ENCODE measurements at regions not wholly inside any gene's neighbourhood (a gene's known extent, or its start where the extent isn't known, plus 50 kb on each side); places are given as distances from the start of the nearest gene placed in this dataset.

DNA sequence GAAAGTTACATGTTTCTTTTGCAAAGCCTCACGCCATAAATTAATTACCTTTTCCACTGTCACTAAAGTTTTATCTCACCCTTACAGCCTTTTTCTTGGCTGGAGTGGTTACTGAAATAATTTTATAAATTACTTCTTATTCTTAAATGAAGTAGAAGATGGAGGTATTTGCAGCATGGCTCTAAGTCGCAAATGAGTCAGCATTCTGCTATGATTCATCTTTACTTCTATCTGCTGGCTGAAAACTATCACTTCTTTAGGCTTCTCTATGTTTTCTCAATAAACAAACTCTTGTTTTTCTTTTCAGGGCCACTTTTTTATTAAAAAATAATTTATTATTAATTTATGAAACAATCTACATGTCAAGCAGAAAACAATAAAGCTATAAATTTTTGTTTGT is 210.2 kb upstream of the GYPA start:
- peak overlapping the region; percentile 36 for H2BK15ac ChIP-seq (replicated peaks; ENCODE audit: low read depth)

DNA sequence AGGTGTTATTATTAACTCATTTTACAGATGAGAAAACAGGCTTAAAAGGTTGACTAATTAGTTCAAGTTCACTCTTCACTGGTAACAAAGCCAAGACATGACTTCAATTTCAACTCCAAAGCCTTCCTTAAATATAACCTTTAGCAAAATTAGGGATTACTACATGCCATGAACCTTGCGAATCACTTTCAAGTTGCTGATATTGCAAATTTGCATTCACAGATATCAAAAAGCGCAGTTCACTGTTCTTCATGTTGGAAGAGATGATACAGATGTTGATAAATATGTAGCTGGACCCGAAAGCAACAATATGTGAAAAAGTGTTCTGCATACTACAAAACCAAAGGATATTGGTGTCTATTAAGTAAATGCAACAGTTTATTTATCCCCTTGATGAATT is 210.8 kb upstream of the GYPA start:
- Histone ChIP-seq H2BK120ac (ENCODE audit: low read depth, low read length) (no peak overlapping the region), H3K56ac (ENCODE audit: low read length) (no peak overlapping the region), H3K36me3 (ENCODE audit: control insufficient read depth, insufficient read depth, low read length) (no peaks in the 10 kb centered on the region), H3K4me2 (ENCODE audit: low read length) (no peak overlapping the region), H3K4me1 (ENCODE audit: control insufficient read depth, low read depth, low read length) (peaks cover 9% of the 10 kb centered on the region), H3K18ac (ENCODE audit: low read length) (no peak overlapping the region), H3K27me3 (ENCODE audit: insufficient read depth, low read length, poor library complexity) (no peaks in the 10 kb centered on the region), H3K23ac (ENCODE audit: low read length) (no peak overlapping the region), H2BK5ac (ENCODE audit: low read length) (no peak overlapping the region), H3K4ac (ENCODE audit: low read depth, low read length) (no peak overlapping the region), H3K9ac (ENCODE audit: low read length) (no peak overlapping the region), H4K8ac (ENCODE audit: low read depth, low read length) (no peak overlapping the region), H3K79me1 (ENCODE audit: low read length) (no peaks in the 10 kb centered on the region), H3K4me3 (ENCODE audit: low read length) (no peak overlapping the region), H3K79me2 (ENCODE audit: control insufficient read depth, insufficient read depth, low read length) (no peaks in the 10 kb centered on the region), H3K27ac (ENCODE audit: low read depth, low read length) (no peak overlapping the region), H2AK5ac (ENCODE audit: low read length) (no peak overlapping the region), H2BK15ac (replicated peaks; ENCODE audit: low read depth) (no peak overlapping the region), H4K5ac (ENCODE audit: low read length) (no peak overlapping the region)
- DNase-seq = no peak
- WGBS (ENCODE audit: extremely low coverage, insufficient coverage, low lambda C conversion rate) = no CpG with 5 or more reads among the region's 3 CpGs

More for the DNA sequence above, 210.2 kb upstream of the GYPA start:
- no peak overlapping the region for H2BK120ac ChIP-seq (ENCODE audit: low read depth, low read length)
- DNase-seq = no peak
- H3K18ac ChIP-seq (ENCODE audit: low read length) = no peak overlapping the region
- H3K4me1 ChIP-seq (ENCODE audit: control insufficient read depth, low read depth, low read length) = peaks cover 6% of the 10 kb centered on the region
- no CpG with 5 or more reads among the region's 2 CpGs for WGBS (ENCODE audit: extremely low coverage, insufficient coverage, low lambda C conversion rate)
- H3K9ac ChIP-seq (ENCODE audit: low read length) = no peak overlapping the region
- H4K8ac ChIP-seq (ENCODE audit: low read depth, low read length) = no peak overlapping the region
- H2AK5ac ChIP-seq (ENCODE audit: low read length) = no peak overlapping the region
- H3K27me3 ChIP-seq (ENCODE audit: insufficient read depth, low read length, poor library complexity) = no peaks in the 10 kb centered on the region
- H3K27ac ChIP-seq (ENCODE audit: low read depth, low read length) = no peak overlapping the region
- no peak overlapping the region for H2BK5ac ChIP-seq (ENCODE audit: low read length)
- H3K36me3 ChIP-seq (ENCODE audit: control insufficient read depth, insufficient read depth, low read length) = no peaks in the 10 kb centered on the region
- no peak overlapping the region for H3K4ac ChIP-seq (ENCODE audit: low read depth, low read length)
- no peaks in the 10 kb centered on the region for H3K79me1 ChIP-seq (ENCODE audit: low read length)
- no peak overlapping the region for H3K4me3 ChIP-seq (ENCODE audit: low read length)
- H3K56ac ChIP-seq (ENCODE audit: low read length) = no peak overlapping the region
- H3K23ac ChIP-seq (ENCODE audit: low read length) = no peak overlapping the region
- H3K4me2 ChIP-seq (ENCODE audit: low read length) = no peak overlapping the region
- no peaks in the 10 kb centered on the region for H3K79me2 ChIP-seq (ENCODE audit: control insufficient read depth, insufficient read depth, low read length)
- H4K5ac ChIP-seq (ENCODE audit: low read length) = no peak overlapping the region

DNA sequence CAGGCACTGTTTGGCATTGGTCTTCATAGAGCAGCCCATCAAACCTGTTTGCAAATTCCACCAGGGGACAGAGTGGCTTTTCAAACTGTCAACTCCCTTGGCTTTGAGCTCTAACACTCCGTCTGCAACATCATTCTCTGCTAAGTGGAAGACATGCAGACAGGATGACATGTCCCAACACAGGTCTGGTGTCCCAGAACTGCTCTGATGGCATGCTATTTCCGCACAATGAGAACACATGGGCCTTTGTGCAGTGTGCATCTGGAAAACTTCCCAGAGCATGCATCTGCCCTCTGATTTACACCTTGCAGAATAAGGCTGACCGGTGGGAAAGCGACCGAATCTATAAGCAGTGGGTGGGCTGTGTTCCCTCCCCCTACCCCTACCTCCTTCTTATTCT is 212.8 kb upstream of the GYPA start:
- no peaks in the 10 kb centered on the region for H3K79me2 ChIP-seq (ENCODE audit: control insufficient read depth, insufficient read depth, low read length)
- no CpG with 5 or more reads among the region's 5 CpGs for WGBS (ENCODE audit: extremely low coverage, insufficient coverage, low lambda C conversion rate)
- H4K8ac ChIP-seq (ENCODE audit: low read depth, low read length) = no peak overlapping the region
- H3K9ac ChIP-seq (ENCODE audit: low read length) = no peak overlapping the region
- H3K4me2 ChIP-seq (ENCODE audit: low read length) = no peak overlapping the region
- no peak overlapping the region for H2BK5ac ChIP-seq (ENCODE audit: low read length)
- H3K4me1 ChIP-seq (ENCODE audit: control insufficient read depth, low read depth, low read length) = peaks cover 13% of the 10 kb centered on the region
- H3K18ac ChIP-seq (ENCODE audit: low read length) = peak overlapping the region; percentile 43
- peak; percentile 33 for DNase-seq
- no peak overlapping the region for H2BK120ac ChIP-seq (ENCODE audit: low read depth, low read length)
- no peak overlapping the region for H3K4me3 ChIP-seq (ENCODE audit: low read length)
- H4K5ac ChIP-seq (ENCODE audit: low read length) = no peak overlapping the region
- no peaks in the 10 kb centered on the region for H3K79me1 ChIP-seq (ENCODE audit: low read length)
- H3K27me3 ChIP-seq (ENCODE audit: insufficient read depth, low read length, poor library complexity) = no peaks in the 10 kb centered on the region
- no peak overlapping the region for H3K23ac ChIP-seq (ENCODE audit: low read length)
- H3K56ac ChIP-seq (ENCODE audit: low read length) = peak overlapping the region; percentile 12
- peak overlapping the region; percentile 81 for H3K4ac ChIP-seq (ENCODE audit: low read depth, low read length)
- no peak overlapping the region for H3K27ac ChIP-seq (ENCODE audit: low read depth, low read length)
- H2AK5ac ChIP-seq (ENCODE audit: low read length) = no peak overlapping the region
- no peaks in the 10 kb centered on the region for H3K36me3 ChIP-seq (ENCODE audit: control insufficient read depth, insufficient read depth, low read length)
- H2BK15ac ChIP-seq (replicated peaks; ENCODE audit: low read depth) = no peak overlapping the region

DNA sequence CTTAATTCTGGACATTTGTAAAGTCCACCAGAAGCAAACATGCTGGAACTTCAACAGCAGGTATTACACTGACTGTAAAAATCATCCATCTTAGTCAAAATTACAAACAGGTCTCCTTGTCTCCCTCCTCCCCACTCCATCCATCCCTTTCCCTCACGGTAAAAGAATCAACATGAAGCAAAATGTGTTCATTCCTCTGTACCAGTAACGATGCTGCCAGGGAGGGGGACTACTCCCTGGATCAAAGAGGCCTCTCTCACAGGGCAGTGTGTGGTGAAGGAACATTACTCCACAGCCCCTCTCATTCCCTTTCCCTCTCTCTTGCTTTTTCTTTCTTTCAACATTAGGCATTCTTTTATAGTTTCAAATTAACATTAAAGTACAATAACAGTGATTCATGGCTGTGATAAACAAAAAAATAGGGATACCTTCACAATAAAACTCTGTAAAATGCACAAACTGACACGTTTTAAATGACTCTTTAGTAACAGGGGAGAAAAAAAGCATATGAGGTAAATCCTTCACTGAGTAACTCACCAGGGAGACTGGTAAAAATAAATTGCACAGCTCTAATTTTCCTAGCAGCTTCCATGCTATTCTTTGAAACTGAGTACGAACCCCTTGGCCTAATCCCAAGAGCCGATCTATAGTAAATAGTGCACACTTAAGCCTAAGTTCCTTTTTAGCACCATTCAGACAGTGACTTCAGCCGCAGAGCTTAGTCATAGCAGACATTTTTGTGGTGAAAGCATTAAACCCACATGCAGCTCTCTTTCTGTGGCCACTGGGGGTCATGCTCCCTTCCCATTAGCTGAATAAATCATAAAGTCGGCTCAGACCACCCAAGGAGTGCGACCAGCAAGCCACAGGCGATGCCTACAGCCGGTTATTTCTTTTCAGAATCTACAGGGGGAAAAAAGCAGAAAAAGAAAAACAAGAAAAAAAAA is 215.6 kb upstream of the GYPA start:
- peak overlapping the region; percentile 94 for H3K18ac ChIP-seq (ENCODE audit: low read length)
- peaks cover 14% of the 10 kb centered on the region for H3K4me1 ChIP-seq (ENCODE audit: control insufficient read depth, low read depth, low read length)
- no peak overlapping the region for H3K23ac ChIP-seq (ENCODE audit: low read length)
- peak; percentile 90 for DNase-seq
- H3K79me2 ChIP-seq (ENCODE audit: control insufficient read depth, insufficient read depth, low read length) = no peaks in the 10 kb centered on the region
- H2BK5ac ChIP-seq (ENCODE audit: low read length) = peak overlapping the region; percentile 88
- no peaks in the 10 kb centered on the region for H3K36me3 ChIP-seq (ENCODE audit: control insufficient read depth, insufficient read depth, low read length)
- peak overlapping the region; percentile 92 for H4K8ac ChIP-seq (ENCODE audit: low read depth, low read length)
- peak overlapping the region; percentile 87 for H3K4ac ChIP-seq (ENCODE audit: low read depth, low read length)
- peak overlapping the region; percentile 68 for H2BK120ac ChIP-seq (ENCODE audit: low read depth, low read length)
- H3K27me3 ChIP-seq (ENCODE audit: insufficient read depth, low read length, poor library complexity) = no peaks in the 10 kb centered on the region
- H3K56ac ChIP-seq (ENCODE audit: low read length) = peak overlapping the region; percentile 78
- H2AK5ac ChIP-seq (ENCODE audit: low read length) = peak overlapping the region; percentile 15
- H3K4me3 ChIP-seq (ENCODE audit: low read length) = no peak overlapping the region
- H3K9ac ChIP-seq (ENCODE audit: low read length) = peak overlapping the region; percentile 28
- H3K4me2 ChIP-seq (ENCODE audit: low read length) = no peak overlapping the region
- H3K27ac ChIP-seq (ENCODE audit: low read depth, low read length) = peak overlapping the region; percentile 75
- peak overlapping the region; percentile 10 for H4K5ac ChIP-seq (ENCODE audit: low read length)
- no peak overlapping the region for H2BK15ac ChIP-seq (replicated peaks; ENCODE audit: low read depth)
- no peaks in the 10 kb centered on the region for H3K79me1 ChIP-seq (ENCODE audit: low read length)
- WGBS (ENCODE audit: extremely low coverage, insufficient coverage, low lambda C conversion rate) = no CpG with 5 or more reads among the region's 10 CpGs

DNA sequence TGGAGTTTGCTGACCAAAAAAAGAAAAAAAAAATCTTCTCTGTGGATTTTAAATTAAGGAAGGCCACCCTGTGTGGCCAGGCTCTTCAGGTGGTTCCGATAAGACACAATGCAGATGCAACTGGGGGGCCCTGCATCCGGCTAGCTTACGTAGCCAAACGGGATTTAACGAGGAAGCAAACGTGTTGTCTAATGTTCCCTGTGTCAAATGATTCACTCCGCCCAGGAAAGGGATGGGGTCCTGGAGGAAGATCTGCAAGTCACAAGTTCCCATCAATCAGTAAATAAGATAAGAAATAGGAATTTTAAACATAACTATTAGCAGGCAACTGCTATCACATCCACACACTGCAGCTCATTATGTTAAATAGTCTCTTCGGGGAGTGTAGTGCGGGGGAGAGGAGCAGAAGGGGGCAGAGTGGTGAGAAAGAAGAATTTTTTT is 216.4 kb upstream of the GYPA start:
- H3K4me1 ChIP-seq (ENCODE audit: control insufficient read depth, low read depth, low read length) = peaks cover 14% of the 10 kb centered on the region
- DNase-seq = peak; percentile 96
- peak overlapping the region; percentile 51 for H3K18ac ChIP-seq (ENCODE audit: low read length)
- no peak overlapping the region for H2BK120ac ChIP-seq (ENCODE audit: low read depth, low read length)
- no peak overlapping the region for H3K4me3 ChIP-seq (ENCODE audit: low read length)
- no peak overlapping the region for H3K4ac ChIP-seq (ENCODE audit: low read depth, low read length)
- H3K23ac ChIP-seq (ENCODE audit: low read length) = no peak overlapping the region
- H4K8ac ChIP-seq (ENCODE audit: low read depth, low read length) = no peak overlapping the region
- H3K27me3 ChIP-seq (ENCODE audit: insufficient read depth, low read length, poor library complexity) = no peaks in the 10 kb centered on the region
- no peak overlapping the region for H3K9ac ChIP-seq (ENCODE audit: low read length)
- no peak overlapping the region for H4K5ac ChIP-seq (ENCODE audit: low read length)
- H2BK15ac ChIP-seq (replicated peaks; ENCODE audit: low read depth) = no peak overlapping the region
- H3K79me2 ChIP-seq (ENCODE audit: control insufficient read depth, insufficient read depth, low read length) = no peaks in the 10 kb centered on the region
- H3K27ac ChIP-seq (ENCODE audit: low read depth, low read length) = peak overlapping the region; percentile 46
- H2BK5ac ChIP-seq (ENCODE audit: low read length) = no peak overlapping the region
- no peak overlapping the region for H3K56ac ChIP-seq (ENCODE audit: low read length)
- no peaks in the 10 kb centered on the region for H3K79me1 ChIP-seq (ENCODE audit: low read length)
- WGBS (ENCODE audit: extremely low coverage, insufficient coverage, low lambda C conversion rate) = no CpG with 5 or more reads among the region's 9 CpGs
- no peak overlapping the region for H2AK5ac ChIP-seq (ENCODE audit: low read length)
- H3K4me2 ChIP-seq (ENCODE audit: low read length) = no peak overlapping the region
- H3K36me3 ChIP-seq (ENCODE audit: control insufficient read depth, insufficient read depth, low read length) = no peaks in the 10 kb centered on the region

All from mesendoderm (in vitro differentiated cells).